MM.1S (cell line): ENCODE measurements at regions not wholly inside any gene's neighbourhood (a gene's known extent, or its start where the extent isn't known, plus 50 kb on each side); places are given as distances from the start of the nearest gene placed in this dataset.

ENCODE experiments used
- DNase-seq: peaks from one replicate; pipeline ENCODE4 v3.0.0-alpha.2; 2015
- H2AFZ ChIP-seq: fragments of 300-600 bp; sonication (generic); 2 replicates; pipeline ENCODE4 v1.6.0; 2016; ENCODE audit warnings: antibody characterized with exemption, low read length
- H3F3A ChIP-seq: fragments of 300-600 bp; sonication (generic); 2 replicates; pipeline ENCODE4 v1.6.1; 2016; ENCODE audit warnings: mild to moderate bottlenecking, antibody characterized with exemption, low read length, moderate library complexity, mixed read lengths; ENCODE audit not compliant: insufficient read depth
- H3K27ac ChIP-seq: fragments of 300-600 bp; sonication (generic); 2 replicates; pipeline ENCODE4 v1.5.1; 2016; ENCODE audit warnings: mild to moderate bottlenecking, low read length
- H3K27me3 ChIP-seq: fragments of 300-600 bp; sonication (generic); replicated peaks from 2 replicates; pipeline ENCODE4 v1.6.0; 2016; ENCODE audit warnings: low read length; ENCODE audit not compliant: insufficient read depth
- H3K36me3 ChIP-seq: fragments of 300-600 bp; sonication (generic); replicated peaks from 2 replicates; pipeline ENCODE4 v1.6.1; 2016; ENCODE audit warnings: mild to moderate bottlenecking, low read length, mixed read lengths; ENCODE audit not compliant: insufficient read depth
- H3K4me1 ChIP-seq: fragments of 300-600 bp; sonication (generic); 2 replicates; pipeline ENCODE4 v1.6.1; 2016; ENCODE audit warnings: low read length, mixed read lengths
- H3K4me2 ChIP-seq: fragments of 300-600 bp; sonication (generic); 2 replicates; pipeline ENCODE4 v1.6.0; 2016; ENCODE audit warnings: low read depth, low read length
- H3K4me3 ChIP-seq: fragments of 300-600 bp; sonication (generic); 2 replicates; pipeline ENCODE4 v1.5.1; 2016; ENCODE audit warnings: low read length, mixed read lengths
- H3K79me2 ChIP-seq: fragments of 300-600 bp; sonication (generic); 2 replicates; pipeline ENCODE4 v1.6.1; 2016; ENCODE audit warnings: mixed run types, low read length, mixed read lengths
- H3K9ac ChIP-seq: fragments of 300-600 bp; sonication (generic); 2 replicates; pipeline ENCODE4 v1.6.1; 2016; ENCODE audit warnings: low read length, mixed read lengths
- H3K9me2 ChIP-seq: fragments of 300-600 bp; sonication (generic); replicated peaks from 2 replicates; pipeline ENCODE4 v1.6.1; 2016; ENCODE audit warnings: mild to moderate bottlenecking, low read length, mixed read lengths; ENCODE audit not compliant: insufficient read depth
- H3K9me3 ChIP-seq: fragments of 300-600 bp; sonication (generic); replicated peaks from 2 replicates; pipeline ENCODE4 v1.6.1; 2016; ENCODE audit warnings: mild to moderate bottlenecking, low read length, mixed read lengths; ENCODE audit not compliant: insufficient read depth
- H4K20me1 ChIP-seq: fragments of 300-600 bp; sonication (generic); 2 replicates; pipeline ENCODE4 v1.6.1; 2016; ENCODE audit warnings: mild to moderate bottlenecking, low read length, moderate library complexity, mixed read lengths; ENCODE audit not compliant: insufficient read depth
- EZH2 ChIP-seq: fragments of 300-600 bp; sonication (generic); optimal IDR thresholded peaks from 2 replicates; pipeline ENCODE3; 2017; ENCODE audit warnings: low read depth, mild to moderate bottlenecking, antibody characterized with exemption, low read length, mixed read lengths
- EZH2phosphoT487 ChIP-seq: fragments of 300-600 bp; sonication (generic); IDR thresholded peaks from 2 replicates; pipeline ENCODE4 v1.6.1; 2018; ENCODE audit warnings: antibody characterized with exemption, low read length
- TF ChIP-seq, protein P1 (sequence below): fragments of 300-600 bp; sonication (generic); IDR thresholded peaks from 2 replicates; pipeline ENCODE4 v1.5.1; 2016; ENCODE audit warnings: antibody characterized with exemption, low read length, mixed read lengths

DNA sequence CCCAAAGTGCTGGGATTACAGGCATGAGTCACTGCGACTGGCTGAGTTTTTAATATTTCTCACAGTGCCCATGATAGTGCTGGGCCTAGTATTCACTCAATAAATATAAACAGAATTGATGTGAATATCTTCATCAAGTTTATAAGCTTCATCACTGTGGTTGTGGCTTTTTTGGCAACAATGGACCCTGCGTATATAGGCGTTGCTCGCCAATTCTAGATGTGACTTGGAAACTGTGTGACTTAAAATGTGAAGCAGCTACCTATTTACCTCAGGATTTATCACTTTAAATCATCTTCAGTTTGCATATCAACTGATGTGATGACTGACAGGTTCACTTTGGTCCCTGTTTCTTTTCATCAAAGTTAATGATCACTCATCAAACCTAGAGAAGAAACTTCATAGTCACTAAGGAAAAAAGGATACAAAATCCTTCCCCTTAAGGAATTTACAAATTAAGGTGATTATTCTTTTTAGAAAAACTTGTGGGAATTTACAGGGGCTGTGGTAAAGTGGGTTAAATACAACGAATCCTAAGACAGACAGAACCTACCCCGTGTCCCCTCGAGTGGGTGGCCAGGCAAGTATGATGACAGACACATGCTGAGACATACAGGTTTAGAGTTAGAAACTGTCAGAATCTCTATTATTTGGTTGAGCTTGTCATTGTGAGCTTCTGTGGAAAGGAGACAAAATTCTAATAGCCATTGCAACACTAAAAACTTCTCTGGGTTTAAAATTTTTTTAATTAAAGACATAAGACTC lies 101.3 kb downstream of the AKAP11 start:
- Histone ChIP-seq H3K27me3 (no peaks in the 10 kb centered on the region), H4K20me1 (no peaks in the 10 kb centered on the region), H3K9ac (no peak overlapping the region), H3K9me3 (no peaks in the 10 kb centered on the region), H3K9me2 (no peaks in the 10 kb centered on the region), H3K4me1 (peaks cover 19% of the 10 kb centered on the region), H3K36me3 (no peaks in the 10 kb centered on the region), H2AFZ (no peak overlapping the region), H3K27ac (no peak overlapping the region), H3K4me3 (no peak overlapping the region), H3K4me2 (no peak overlapping the region), H3F3A (peaks cover 12% of the 10 kb centered on the region), H3K79me2 (no peaks in the 10 kb centered on the region)
- no peak for DNase-seq
- TF ChIP-seq EZH2phosphoT487 (no peak), EZH2 (no peak)
- TF ChIP-seq, protein P1, sequence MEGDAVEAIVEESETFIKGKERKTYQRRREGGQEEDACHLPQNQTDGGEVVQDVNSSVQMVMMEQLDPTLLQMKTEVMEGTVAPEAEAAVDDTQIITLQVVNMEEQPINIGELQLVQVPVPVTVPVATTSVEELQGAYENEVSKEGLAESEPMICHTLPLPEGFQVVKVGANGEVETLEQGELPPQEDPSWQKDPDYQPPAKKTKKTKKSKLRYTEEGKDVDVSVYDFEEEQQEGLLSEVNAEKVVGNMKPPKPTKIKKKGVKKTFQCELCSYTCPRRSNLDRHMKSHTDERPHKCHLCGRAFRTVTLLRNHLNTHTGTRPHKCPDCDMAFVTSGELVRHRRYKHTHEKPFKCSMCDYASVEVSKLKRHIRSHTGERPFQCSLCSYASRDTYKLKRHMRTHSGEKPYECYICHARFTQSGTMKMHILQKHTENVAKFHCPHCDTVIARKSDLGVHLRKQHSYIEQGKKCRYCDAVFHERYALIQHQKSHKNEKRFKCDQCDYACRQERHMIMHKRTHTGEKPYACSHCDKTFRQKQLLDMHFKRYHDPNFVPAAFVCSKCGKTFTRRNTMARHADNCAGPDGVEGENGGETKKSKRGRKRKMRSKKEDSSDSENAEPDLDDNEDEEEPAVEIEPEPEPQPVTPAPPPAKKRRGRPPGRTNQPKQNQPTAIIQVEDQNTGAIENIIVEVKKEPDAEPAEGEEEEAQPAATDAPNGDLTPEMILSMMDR, result no peak

DNA sequence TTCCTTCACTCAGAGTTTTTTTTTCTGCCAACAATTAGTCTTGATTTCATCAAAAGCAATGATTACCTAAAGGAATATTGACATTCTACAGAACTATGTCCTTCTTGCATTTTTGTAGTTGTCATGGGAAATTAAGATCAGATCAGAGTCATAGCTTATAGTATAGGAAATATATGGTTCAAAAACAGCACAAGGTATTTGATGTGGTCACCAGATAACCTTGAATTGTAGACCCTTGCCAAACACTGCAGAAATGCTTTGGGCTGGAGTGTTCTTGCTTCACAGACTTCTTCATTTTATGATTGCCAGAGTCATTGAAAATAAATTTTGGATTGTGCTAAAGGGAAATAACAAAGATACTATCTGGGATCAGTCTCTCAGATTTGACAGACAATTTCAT lies 103.7 kb downstream of the AKAP11 start:
- H3K79me2 ChIP-seq, result no peaks in the 10 kb centered on the region
- H3K36me3 ChIP-seq, result no peaks in the 10 kb centered on the region
- H3F3A ChIP-seq, result peaks cover 17% of the 10 kb centered on the region
- no peaks in the 10 kb centered on the region for H3K27me3 ChIP-seq
- peaks cover 33% of the 10 kb centered on the region for H3K4me1 ChIP-seq
- no peak for TF ChIP-seq EZH2
- no peak for TF ChIP-seq EZH2phosphoT487
- TF ChIP-seq, protein P1, result no peak
- H4K20me1 ChIP-seq, result no peaks in the 10 kb centered on the region
- no peak overlapping the region for H3K27ac ChIP-seq
- H3K9me3 ChIP-seq, result no peaks in the 10 kb centered on the region
- no peak for DNase-seq
- no peak overlapping the region for H3K9ac ChIP-seq
- no peak overlapping the region for H3K4me3 ChIP-seq
- H2AFZ ChIP-seq, result no peak overlapping the region
- H3K4me2 ChIP-seq, result no peak overlapping the region
- no peaks in the 10 kb centered on the region for H3K9me2 ChIP-seq

DNA sequence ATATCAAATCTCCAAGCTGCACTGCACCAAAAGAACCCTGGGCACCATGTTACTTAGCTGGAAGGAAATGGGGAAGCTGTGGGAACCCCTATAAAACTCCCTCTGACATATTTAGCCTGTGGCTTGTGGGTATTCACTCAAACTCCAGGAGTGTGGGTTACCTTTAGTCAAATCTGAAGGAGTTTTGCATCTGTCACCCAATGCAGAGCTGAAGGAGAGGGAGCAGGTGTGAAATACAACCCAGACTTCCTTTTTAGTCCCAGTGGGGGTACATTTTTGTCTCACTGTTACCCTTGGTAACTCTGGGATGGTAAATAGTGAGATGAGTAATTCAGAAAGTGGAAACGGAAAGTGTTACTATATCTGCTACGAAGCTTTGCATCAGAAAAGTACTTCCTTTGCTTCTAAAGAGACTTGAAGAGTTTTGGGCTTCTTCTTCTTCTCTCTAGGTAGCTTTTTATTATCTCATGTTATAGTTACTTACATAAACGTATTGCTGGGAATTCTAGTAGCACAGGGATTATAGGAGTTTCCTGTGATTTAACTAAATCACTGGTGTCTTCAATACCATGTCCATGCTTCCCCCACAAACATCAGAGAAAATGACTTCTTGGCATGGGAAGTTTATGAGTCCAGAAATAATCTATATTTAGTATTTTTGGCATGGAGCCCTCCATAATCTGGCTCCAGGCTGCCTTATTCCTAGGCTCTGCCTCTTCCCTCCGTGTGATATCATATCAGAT lies 105.9 kb downstream of the AKAP11 start:
- peak overlapping the region; percentile 45 for H3K9ac ChIP-seq
- no peaks in the 10 kb centered on the region for H3K79me2 ChIP-seq
- H4K20me1 ChIP-seq, result no peaks in the 10 kb centered on the region
- H3K27me3 ChIP-seq, result no peaks in the 10 kb centered on the region
- peak overlapping the region; percentile 13; the same call in 1 of the 2 replicates for H3K4me3 ChIP-seq
- DNase-seq, result peak; percentile 72
- peak overlapping the region; percentile 93 for H3K27ac ChIP-seq
- H3K4me1 ChIP-seq, result peaks cover 37% of the 10 kb centered on the region
- TF ChIP-seq, protein P1, result no peak
- TF ChIP-seq EZH2 (no peak), EZH2phosphoT487 (no peak)
- H3K9me3 ChIP-seq, result no peaks in the 10 kb centered on the region
- H3K36me3 ChIP-seq, result no peaks in the 10 kb centered on the region
- peak overlapping the region; percentile 50 for H3K4me2 ChIP-seq
- no peaks in the 10 kb centered on the region for H3K9me2 ChIP-seq
- H2AFZ ChIP-seq, result no peak overlapping the region
- H3F3A ChIP-seq, result peaks cover 17% of the 10 kb centered on the region
